ENCODE measurements at regions not wholly inside any gene's neighbourhood (a gene's known extent, or its start where the extent isn't known, plus 50 kb on each side); places are given as distances from the start of the nearest gene placed in this dataset.

DNA sequence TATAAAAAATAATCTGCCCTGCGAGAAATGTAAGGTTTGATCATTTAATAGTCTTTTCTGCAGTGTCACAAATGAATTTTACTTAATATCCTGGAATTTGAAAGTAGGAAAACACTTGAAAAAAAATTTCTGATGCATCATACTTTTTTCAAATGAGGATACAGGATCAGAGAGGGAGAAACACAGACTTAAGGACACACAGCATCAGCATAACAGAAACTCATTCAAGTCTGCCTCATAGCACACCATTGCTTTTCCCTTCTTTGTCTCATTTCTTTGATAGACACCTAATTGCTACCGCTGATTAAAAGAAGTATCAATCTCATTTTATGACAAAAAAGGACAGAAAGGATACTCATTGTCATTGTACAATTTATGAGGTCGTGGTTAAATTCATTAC, 319.0 kb downstream of the TMEM114 start:
- DNase-seq (ENCODE audit: low spot score) = no peak

- DNase-seq (ENCODE audit: low spot score) = no peak
Observed at GRCh38 chr16:8262299-8262698, 328.0 kb downstream of the TMEM114 start.

- DNase-seq (ENCODE audit: low spot score) = no peak
Observed at GRCh38 chr16:8260140-8260539, 330.2 kb downstream of the TMEM114 start.

DNA sequence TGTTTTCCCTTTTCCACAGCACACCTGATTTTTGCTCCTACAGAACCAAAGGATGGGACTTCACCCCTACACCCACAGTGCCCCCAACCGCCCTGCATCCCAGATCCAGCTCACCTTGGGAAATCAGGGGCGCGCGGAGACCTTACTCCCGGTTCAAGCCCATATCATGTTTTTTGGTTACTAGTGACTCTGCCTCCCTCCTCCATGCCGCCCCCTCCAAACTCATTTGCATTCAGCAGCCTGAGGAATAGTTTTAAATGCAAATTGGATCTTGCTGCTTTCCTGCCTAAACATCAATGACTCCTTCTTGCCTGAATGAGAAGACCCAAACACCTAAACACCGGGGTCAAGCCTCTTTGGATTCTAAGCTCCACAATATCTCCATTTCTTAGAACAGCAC, 331.8 kb downstream of the TMEM114 start:
- no peak for DNase-seq (ENCODE audit: low spot score)

GRCh38 chr16:8257561-8257960, 332.8 kb downstream of the TMEM114 start:
- no peak for DNase-seq (ENCODE audit: low spot score)

DNA sequence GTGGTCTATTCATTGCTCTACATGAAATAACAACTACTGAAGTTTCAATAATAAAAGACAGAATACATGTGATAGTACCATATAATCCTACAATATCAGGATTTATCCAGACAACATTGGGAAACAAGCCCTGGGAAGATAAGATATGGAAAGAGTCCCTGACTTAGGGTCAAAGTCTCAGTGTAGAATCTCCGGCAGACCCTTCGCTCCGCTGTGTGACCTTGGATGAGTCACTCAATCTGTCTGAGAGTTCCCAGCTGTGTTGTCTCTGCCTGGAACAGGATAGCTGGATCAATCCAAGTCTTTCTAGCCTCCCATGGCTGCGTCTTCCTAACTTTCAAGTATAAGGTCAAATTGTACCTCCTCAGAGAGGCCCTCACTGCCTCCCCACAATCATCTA, 335.9 kb downstream of the TMEM114 start:
- no peak for DNase-seq (ENCODE audit: low spot score)

DNA sequence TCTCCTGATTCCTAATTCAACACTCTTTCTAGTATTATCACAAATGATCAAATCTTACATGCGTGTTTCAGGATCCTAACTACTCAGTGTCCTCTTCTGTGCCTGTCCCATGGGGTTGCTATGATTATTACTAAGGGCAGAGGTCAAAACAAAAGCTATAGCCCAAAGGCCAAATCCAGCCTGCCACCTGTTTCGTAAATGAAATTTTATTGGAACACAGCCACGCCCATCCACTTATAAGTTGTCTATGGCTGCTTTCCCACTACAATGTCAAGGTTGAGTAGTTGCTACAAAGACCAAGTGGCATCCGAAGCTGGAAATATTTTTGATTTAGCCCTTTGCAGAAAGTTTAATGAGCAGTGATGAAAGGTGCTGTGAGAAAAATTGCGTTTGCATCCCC, 336.6 kb downstream of the TMEM114 start:
- DNase-seq (ENCODE audit: low spot score) = no peak

GRCh38 chr16:8251727-8252126, 338.6 kb downstream of the TMEM114 start:
- DNase-seq (ENCODE audit: low spot score) = no peak

- DNase-seq (ENCODE audit: low spot score) = no peak
Observed at GRCh38 chr16:8251298-8251697, 339.0 kb downstream of the TMEM114 start.

- DNase-seq (ENCODE audit: low spot score) = no peak
Observed at GRCh38 chr16:8247993-8248392, 342.3 kb downstream of the TMEM114 start.

- DNase-seq (ENCODE audit: low spot score) = no peak
Observed at GRCh38 chr16:8243981-8244380, 346.3 kb downstream of the TMEM114 start.

DNA sequence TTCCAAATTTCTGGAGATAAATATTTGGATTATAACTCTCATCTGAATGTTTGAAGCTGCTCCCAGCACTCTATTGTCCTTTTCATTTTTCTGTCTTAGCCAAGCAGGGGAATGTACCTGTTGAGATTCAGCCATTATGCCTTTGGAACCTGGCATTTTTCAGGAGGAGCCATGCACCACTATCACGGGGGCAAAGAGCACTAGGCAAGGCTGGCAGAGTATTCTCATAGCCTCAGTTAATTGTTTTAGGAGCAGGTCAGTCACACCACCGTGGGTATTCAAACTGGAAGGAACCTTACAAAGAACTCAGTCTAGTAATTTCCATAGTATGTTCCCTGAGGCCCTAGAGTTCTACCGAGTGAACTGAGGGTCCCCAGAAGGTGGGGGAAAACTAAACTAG, 348.9 kb downstream of the TMEM114 start:
- DNase-seq (ENCODE audit: low spot score) = no peak

DNA sequence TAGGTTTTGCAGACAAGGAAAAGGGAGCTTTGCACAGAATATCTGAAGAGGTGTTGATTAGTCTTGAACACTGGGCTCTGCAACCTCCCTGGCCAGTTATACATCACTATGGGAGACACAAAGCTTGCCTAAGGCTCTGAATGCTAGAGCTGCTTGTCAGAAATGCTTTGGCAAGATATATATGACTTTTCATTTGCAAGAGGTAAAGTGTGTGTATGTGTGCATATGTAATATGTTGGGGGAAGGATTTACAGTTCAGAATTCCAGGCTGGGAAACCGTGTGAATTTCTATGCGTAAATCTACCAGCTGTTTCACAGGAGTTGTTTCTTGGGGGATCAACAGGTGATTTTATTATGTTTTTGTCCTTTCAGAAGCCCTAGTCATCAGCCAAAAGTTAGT, 350.9 kb downstream of the TMEM114 start:
- no peak for DNase-seq (ENCODE audit: low spot score)

DNA sequence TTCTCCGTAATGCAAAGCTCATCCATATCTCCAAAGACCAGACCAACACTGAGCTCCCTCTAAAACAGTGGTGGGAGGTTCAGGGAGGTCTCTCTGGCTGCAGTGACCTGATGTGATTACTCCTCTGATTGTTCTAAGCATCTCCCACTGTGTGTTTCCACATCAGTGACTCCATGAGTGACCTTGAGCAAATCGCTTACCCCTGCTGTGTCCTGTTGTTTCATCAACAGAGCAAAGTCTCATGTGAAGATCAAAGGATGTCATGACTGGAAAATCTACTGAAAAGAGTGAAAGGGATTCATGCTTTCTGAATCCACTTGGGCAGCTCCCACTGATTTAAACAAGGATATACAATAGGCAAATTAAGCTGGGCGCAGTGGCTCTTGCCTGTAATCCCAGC, 352.9 kb downstream of the TMEM114 start:
- no peak for DNase-seq (ENCODE audit: low spot score)

DNA sequence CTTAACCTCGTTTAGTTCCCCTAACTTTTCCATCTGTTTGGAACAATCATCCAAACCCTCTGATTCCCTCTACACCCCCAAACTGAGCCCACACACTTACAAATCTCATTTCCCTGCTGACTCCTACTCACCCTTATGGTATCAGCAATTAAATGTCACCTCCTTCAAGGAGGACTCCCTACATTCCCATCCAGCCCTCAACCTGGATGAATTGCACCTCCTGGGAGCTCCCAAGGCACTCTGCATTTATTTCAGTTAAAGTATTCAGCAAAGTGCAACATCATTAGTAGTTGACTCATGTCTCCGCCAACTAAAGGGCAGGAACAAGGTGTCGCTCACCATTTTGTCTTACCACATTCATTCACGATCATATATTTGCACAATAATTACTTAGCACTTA, 353.5 kb downstream of the TMEM114 start:
- DNase-seq (ENCODE audit: low spot score) = peak; percentile 60

DNA sequence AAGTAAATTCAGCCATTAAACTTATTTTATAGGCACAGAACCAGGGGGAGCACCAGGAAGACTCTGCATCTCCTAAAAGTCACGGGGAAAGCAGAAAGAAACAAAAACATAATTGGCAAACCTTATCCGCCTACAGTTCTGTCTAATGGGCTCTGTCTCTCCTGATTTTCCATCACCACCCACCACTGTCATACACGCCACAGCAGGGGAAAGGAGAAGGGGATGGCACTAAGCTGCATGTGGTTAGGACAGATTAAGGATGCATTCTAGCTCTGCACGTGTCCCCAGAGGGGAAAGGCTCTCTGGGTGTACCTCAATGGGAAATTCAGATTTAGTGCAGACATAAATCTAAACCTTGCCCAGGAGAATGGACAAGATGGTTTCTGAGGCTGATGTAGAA, 359.8 kb downstream of the TMEM114 start:
- no peak for DNase-seq (ENCODE audit: low spot score)

DNA sequence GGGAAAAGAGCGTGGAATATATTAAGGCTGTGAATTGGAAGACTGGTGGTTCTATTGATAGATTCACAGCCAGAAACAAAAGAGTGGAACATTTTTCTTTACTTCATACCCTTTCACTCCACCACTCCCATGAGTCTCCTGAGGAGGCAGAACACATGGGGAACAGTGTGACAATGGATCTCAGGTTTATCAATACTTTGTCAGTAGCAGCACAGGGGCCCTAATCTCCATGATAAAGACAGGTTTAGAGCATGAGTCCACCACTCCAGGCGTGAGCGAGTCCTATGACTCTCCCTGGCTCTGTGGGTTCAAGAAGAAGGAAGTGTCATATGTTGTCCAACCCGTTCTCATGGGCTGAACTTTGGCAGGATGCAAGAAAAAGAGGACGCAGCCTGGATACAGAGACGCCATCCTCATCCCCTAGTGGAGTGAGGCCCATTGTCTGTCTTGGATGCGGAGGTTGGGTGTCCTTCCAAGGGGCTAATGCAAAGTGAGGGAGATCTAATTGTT, 361.2 kb downstream of the TMEM114 start:
- no peak for DNase-seq (ENCODE audit: low spot score)

DNA sequence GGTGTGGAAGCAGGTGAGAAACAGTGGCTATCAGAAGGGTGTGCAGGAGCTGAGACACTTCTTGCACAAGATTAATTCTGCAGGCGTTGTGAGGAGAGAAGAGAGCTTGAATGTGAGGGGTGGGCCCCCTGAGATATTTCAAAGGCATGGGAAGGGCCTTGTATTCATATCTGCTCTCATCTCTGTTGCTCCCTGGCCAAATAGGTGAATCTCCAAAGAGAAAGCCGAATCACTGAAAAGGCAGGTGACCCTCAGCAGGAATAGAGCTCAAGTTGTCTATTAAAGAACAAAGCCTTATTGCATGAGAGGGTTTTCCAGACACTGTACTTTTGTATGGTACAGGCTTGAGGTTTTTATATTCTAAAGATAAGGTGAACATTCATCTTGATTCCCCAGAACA, 373.1 kb downstream of the TMEM114 start:
- no peak for DNase-seq (ENCODE audit: low spot score)

DNA sequence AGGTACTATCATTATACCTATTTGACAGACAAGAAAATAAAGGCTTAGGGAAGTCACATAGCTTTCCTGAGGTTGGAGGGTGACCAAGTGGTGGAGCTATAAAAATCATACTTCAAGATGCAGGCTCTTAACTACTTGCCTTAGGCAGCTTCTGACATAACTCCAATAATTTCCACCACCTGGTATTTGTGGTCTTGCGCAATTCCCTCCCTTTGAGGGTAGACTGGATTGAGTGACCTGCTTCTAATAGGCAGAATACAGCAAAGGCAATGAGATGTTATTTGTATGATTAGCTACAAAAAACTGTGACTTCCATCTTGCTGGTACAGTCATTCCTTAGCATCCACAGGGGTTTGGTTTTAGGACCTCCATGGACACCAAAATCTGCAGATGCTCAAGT, 385.5 kb downstream of the TMEM114 start:
- no peak for DNase-seq (ENCODE audit: low spot score)

DNA sequence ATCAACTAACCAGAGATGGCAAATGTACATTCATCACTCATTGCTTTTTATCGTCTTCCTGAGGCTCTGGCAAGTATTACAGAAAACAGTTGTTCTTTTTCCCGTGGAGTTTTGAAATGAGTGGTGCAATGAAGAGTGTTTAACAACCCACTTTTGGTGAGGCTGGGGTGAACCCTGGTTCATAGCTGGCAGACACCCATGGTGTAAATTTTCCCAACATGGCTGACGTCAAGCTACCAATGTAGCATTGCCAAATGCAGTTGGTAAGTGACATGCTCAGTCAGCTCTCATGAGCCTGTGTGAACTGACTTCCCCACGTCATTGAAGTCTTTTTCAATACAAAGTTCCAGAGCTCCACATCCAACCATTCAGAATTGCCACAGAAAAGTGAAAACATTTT, 386.2 kb downstream of the TMEM114 start:
- DNase-seq (ENCODE audit: low spot score) = no peak

GRCh38 chr16:8203101-8203500, 387.2 kb downstream of the TMEM114 start:
- no peak for DNase-seq (ENCODE audit: low spot score)

DNA sequence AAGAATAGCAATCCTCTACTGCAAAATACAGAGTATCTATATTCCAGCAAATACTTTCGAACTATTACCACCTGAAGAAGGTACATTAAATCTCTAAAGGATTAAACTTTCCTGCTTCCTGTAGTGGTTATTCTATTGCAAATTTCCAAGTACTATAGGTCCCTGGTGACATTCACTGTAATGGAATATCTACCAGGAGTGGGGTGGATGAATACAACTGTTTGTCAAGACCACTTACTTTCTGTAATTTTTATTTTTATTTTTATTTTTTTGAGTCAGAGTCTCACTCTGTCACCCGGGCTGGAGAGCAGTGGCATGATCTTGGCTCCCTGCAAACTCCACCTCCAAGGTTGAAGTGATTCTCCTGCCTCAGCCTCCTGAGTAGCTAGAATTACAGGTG, 389.5 kb downstream of the TMEM114 start:
- DNase-seq (ENCODE audit: low spot score) = no peak

DNA sequence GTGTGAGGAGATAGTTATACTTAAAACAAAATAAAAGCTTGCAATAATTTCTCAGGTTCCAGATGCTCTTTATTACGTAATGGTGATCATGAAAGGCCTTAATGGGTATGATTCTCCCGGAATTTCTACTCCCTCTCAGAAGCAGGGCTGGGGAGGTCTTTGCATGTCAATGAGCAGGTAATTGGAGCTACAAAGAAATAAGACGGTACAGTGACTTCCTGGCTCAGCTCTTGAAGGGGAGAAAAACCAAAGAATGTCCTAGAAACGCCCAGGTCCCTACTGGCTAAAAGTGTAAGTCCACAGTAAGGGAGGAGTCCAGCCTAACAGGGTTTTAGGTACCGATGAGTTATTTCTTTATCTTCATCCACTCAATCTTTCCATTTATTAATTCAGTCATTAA, 390.9 kb downstream of the TMEM114 start:
- no peak for DNase-seq (ENCODE audit: low spot score)

GRCh38 chr16:8194794-8195193, 395.5 kb downstream of the TMEM114 start:
- no peak for DNase-seq (ENCODE audit: low spot score)

DNA sequence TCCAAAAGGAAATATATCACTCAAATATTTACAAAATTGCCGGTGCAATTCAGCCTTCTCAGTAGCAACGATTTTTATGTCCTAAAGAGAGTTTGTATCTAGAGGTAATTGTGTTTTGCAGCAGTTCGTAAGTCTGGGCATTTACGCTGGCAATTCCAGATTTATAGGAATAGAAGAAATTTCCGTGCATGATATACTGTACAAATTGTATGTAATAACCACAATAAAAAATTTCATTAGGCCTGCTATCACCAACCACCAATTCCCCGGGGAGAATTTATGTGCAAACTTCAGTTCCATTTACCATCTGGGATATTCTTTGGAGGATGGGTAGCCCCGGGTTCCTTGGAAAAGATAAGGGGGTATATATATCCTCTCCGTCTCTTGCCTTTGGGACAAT, 401.5 kb downstream of the TMEM114 start:
- no peak for DNase-seq (ENCODE audit: low spot score)
